Parathyroid adenoma (tissue), 2 donors: ENCODE measurements at regions not wholly inside any gene's neighbourhood (a gene's known extent, or its start where the extent isn't known, plus 50 kb on each side); places are given as distances from the start of the nearest gene placed in this dataset.

ENCODE experiments used
- H2AFZ ChIP-seq: fragments of 300-600 bp; sonication (generic); one replicate; pipeline ENCODE4 v1.7.0; 2017; ENCODE audit warnings: antibody characterized with exemption, mild to moderate bottlenecking
- H3K27ac ChIP-seq: fragments of 300-600 bp; sonication (generic); one replicate; pipeline ENCODE4 v1.7.0; 2017
- H3K27me3 ChIP-seq: fragments of 300-600 bp; sonication (generic); one replicate; pipeline ENCODE4 v1.7.0; 2017; ENCODE audit warnings: low read length; ENCODE audit not compliant: control insufficient read depth, insufficient read depth
- H3K36me3 ChIP-seq: fragments of 300-600 bp; sonication (generic); one replicate; pipeline ENCODE4 v1.7.0; 2017; ENCODE audit warnings: low read length; ENCODE audit not compliant: control insufficient read depth, insufficient read depth
- H3K4me1 ChIP-seq: fragments of 300-600 bp; sonication (generic); one replicate; pipeline ENCODE4 v1.7.0; 2017; ENCODE audit warnings: control low read depth
- H3K4me2 ChIP-seq: fragments of 300-600 bp; sonication (generic); one replicate; pipeline ENCODE4 v1.7.0; 2017; ENCODE audit warnings: low read length
- H3K4me3 ChIP-seq: fragments of 300-600 bp; sonication (generic); one replicate; pipeline ENCODE4 v1.7.0; 2017; ENCODE audit warnings: low read depth, low read length
- H3K79me2 ChIP-seq: fragments of 300-600 bp; sonication (generic); one replicate; pipeline ENCODE4 v1.7.0; 2017; ENCODE audit warnings: control low read depth
- H3K9ac ChIP-seq: fragments of 300-600 bp; sonication (generic); one replicate; pipeline ENCODE4 v1.7.0; 2017; ENCODE audit warnings: mild to moderate bottlenecking
- H3K9me3 ChIP-seq: fragments of 300-600 bp; sonication (generic); one replicate; pipeline ENCODE4 v1.7.0; 2017; ENCODE audit warnings: low read length; ENCODE audit not compliant: control insufficient read depth
- CTCF ChIP-seq: fragments of 300-600 bp; sonication (generic); IDR thresholded peaks from one replicate; pipeline ENCODE4 v1.7.0; 2017; ENCODE audit warnings: antibody characterized with exemption, mild to moderate bottlenecking
- donor health status: primary hyperparathyroidism.

GRCh38 chr5:155222393-155222792 lies 208.8 kb downstream of the KIF4B start:
- Histone ChIP-seq H3K4me1 (no peaks in the 10 kb centered on the region), H3K9me3 (no peaks in the 10 kb centered on the region), H3K27ac (no peak overlapping the region), H3K27me3 (no peaks in the 10 kb centered on the region), H3K36me3 (no peaks in the 10 kb centered on the region), H3K4me3 (no peak overlapping the region), H3K4me2 (no peak overlapping the region), H2AFZ (no peak overlapping the region), H3K9ac (no peak overlapping the region), H3K79me2 (no peaks in the 10 kb centered on the region)
- TF ChIP-seq CTCF, result no peak

GRCh38 chr5:155229135-155229534 lies 215.6 kb downstream of the KIF4B start:
- no peak overlapping the region for H3K4me2 ChIP-seq
- H2AFZ ChIP-seq, result no peak overlapping the region
- H3K27ac ChIP-seq, result no peak overlapping the region
- no peak for TF ChIP-seq CTCF
- no peak overlapping the region for H3K9ac ChIP-seq
- H3K4me3 ChIP-seq, result no peak overlapping the region
- H3K4me1 ChIP-seq, result no peaks in the 10 kb centered on the region
- no peaks in the 10 kb centered on the region for H3K79me2 ChIP-seq
- no peaks in the 10 kb centered on the region for H3K36me3 ChIP-seq
- no peaks in the 10 kb centered on the region for H3K27me3 ChIP-seq
- no peaks in the 10 kb centered on the region for H3K9me3 ChIP-seq

GRCh38 chr5:155239803-155240202 lies 226.2 kb downstream of the KIF4B start:
- no peaks in the 10 kb centered on the region for H3K27me3 ChIP-seq
- no peaks in the 10 kb centered on the region for H3K79me2 ChIP-seq
- no peak overlapping the region for H2AFZ ChIP-seq
- no peak overlapping the region for H3K9ac ChIP-seq
- no peaks in the 10 kb centered on the region for H3K9me3 ChIP-seq
- no peak overlapping the region for H3K27ac ChIP-seq
- no peak for TF ChIP-seq CTCF
- no peaks in the 10 kb centered on the region for H3K36me3 ChIP-seq
- no peaks in the 10 kb centered on the region for H3K4me1 ChIP-seq
- no peak overlapping the region for H3K4me2 ChIP-seq
- H3K4me3 ChIP-seq, result no peak overlapping the region

- Histone ChIP-seq H3K4me3 (no peak overlapping the region), H3K9ac (no peak overlapping the region), H3K27ac (no peak overlapping the region), H3K79me2 (no peaks in the 10 kb centered on the region), H3K9me3 (no peaks in the 10 kb centered on the region), H3K27me3 (no peaks in the 10 kb centered on the region), H3K4me2 (no peak overlapping the region), H3K36me3 (no peaks in the 10 kb centered on the region), H3K4me1 (no peaks in the 10 kb centered on the region), H2AFZ (no peak overlapping the region)
- no peak for TF ChIP-seq CTCF
These were observed 237.0 kb downstream of the KIF4B start for GRCh38 chr5:155250596-155250995.

GRCh38 chr5:155252025-155252424 lies 238.5 kb downstream of the KIF4B start:
- H3K79me2 ChIP-seq, result no peaks in the 10 kb centered on the region
- H3K9me3 ChIP-seq, result no peaks in the 10 kb centered on the region
- no peak overlapping the region for H2AFZ ChIP-seq
- H3K27me3 ChIP-seq, result no peaks in the 10 kb centered on the region
- H3K4me1 ChIP-seq, result no peaks in the 10 kb centered on the region
- H3K4me3 ChIP-seq, result no peak overlapping the region
- H3K9ac ChIP-seq, result no peak overlapping the region
- H3K4me2 ChIP-seq, result no peak overlapping the region
- no peak overlapping the region for H3K27ac ChIP-seq
- no peak for TF ChIP-seq CTCF
- H3K36me3 ChIP-seq, result no peaks in the 10 kb centered on the region
